ENCODE measurements at regions not wholly inside any gene's neighbourhood (a gene's known extent, or its start where the extent isn't known, plus 50 kb on each side); places are given as distances from the start of the nearest gene placed in this dataset.

DNA sequence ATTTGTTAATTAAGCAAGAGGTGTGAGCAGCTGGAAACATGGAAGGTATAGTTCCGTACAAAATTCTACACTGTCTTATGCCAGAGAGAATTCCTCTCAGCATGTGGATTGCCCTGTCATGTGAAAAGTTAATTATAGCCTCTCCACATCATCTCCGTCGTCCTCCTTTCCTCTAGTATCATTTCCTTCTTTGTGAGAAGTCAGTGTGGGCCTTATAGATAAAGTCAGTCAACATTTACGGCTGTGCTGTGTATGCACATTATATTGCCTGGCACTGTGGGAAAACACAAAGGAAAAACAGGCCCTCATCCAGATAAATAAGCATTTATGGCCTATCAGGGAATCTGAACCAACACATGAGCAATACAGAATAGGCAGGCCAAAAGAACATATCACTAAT lies 236.6 kb downstream of the SEC23A start:
- H3K4me3 ChIP-seq (ENCODE audit: low read depth, low read length) = no peak overlapping the region
- ChIA-PET POLR2A (no interaction called here), CTCF (interaction anchor here (1.2 to 1.7 kb wide), 5 partner anchors 149 to 965 kb away, joined by 3 to 7 read pairs (median 4); no protein-coding TSS in a partner anchor)
- H3K27me3 ChIP-seq (ENCODE audit: control insufficient read depth, insufficient read depth, low read length) = no peaks in the 10 kb centered on the region
- TF ChIP-seq, protein P1, sequence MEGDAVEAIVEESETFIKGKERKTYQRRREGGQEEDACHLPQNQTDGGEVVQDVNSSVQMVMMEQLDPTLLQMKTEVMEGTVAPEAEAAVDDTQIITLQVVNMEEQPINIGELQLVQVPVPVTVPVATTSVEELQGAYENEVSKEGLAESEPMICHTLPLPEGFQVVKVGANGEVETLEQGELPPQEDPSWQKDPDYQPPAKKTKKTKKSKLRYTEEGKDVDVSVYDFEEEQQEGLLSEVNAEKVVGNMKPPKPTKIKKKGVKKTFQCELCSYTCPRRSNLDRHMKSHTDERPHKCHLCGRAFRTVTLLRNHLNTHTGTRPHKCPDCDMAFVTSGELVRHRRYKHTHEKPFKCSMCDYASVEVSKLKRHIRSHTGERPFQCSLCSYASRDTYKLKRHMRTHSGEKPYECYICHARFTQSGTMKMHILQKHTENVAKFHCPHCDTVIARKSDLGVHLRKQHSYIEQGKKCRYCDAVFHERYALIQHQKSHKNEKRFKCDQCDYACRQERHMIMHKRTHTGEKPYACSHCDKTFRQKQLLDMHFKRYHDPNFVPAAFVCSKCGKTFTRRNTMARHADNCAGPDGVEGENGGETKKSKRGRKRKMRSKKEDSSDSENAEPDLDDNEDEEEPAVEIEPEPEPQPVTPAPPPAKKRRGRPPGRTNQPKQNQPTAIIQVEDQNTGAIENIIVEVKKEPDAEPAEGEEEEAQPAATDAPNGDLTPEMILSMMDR (IDR thresholded peaks at IDR 0.05; ENCODE audit: insufficient read depth, low read depth, low read length) = no peak
- no peak for DNase-seq (ENCODE audit: low read depth)
- H3K36me3 ChIP-seq (ENCODE audit: control insufficient read depth, insufficient read depth, low read length) = no peaks in the 10 kb centered on the region

DNA sequence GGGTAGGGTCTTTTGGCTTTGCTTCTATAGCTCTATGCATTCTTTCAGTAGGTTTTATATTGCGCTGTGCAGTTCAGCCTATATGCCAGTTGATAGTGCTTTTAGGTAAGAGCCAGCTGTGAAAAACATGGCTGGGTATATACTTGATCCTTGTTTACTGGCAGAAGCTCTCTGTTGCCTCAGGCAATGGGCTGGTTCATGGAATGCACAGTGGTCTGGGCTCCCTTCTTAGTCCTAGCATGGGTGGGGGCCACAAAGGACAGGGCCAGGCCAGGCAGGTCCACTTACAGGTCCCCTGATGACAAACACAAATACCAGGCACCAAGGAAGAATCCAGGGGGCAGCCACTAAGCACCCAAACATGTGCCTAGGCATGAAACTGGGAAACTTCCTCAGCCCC lies 240.7 kb downstream of the SEC23A start:
- CTCF ChIA-PET = interaction anchor here (0.6 kb wide), 1 partner anchor 749 kb away, joined by 3 read pairs; no protein-coding TSS in a partner anchor
- Histone ChIP-seq H3K36me3 (ENCODE audit: control insufficient read depth, insufficient read depth, low read length) (no peaks in the 10 kb centered on the region), H3K4me3 (ENCODE audit: low read depth, low read length) (no peak overlapping the region), H3K27me3 (ENCODE audit: control insufficient read depth, insufficient read depth, low read length) (no peaks in the 10 kb centered on the region)
- TF ChIP-seq, protein P1 (IDR thresholded peaks at IDR 0.05; ENCODE audit: insufficient read depth, low read depth, low read length) = no peak
- no peak for DNase-seq (ENCODE audit: low read depth)
- POLR2A ChIA-PET = no interaction called here

DNA sequence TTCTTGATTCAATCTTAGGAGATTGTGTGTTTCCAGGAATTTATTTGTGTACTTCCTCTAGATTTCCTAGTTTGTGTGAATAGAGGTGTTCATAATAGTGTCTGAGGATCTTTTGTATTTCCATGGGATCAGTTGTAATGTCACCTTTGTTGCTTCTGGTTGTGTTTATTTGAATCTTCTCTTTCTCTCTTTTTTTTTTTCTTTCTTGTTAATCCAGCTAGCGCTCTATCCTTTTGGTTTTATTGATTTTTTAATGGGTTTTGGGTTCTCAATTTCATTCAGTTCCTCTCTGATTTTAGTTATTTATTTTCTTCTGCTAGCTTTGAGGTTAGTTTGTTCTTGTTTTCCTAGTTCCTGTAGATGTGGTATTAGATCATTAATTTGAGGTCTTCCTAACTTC lies 242.5 kb downstream of the SEC23A start:
- TF ChIP-seq, protein P1 (IDR thresholded peaks at IDR 0.05; ENCODE audit: insufficient read depth, low read depth, low read length) = no peak
- CTCF ChIA-PET = interaction anchor here (1.1 kb wide), 1 partner anchor 8 kb away, joined by 3 read pairs; no protein-coding TSS in a partner anchor
- no peak for DNase-seq (ENCODE audit: low read depth)
- POLR2A ChIA-PET = no interaction called here
- Histone ChIP-seq H3K4me3 (ENCODE audit: low read depth, low read length) (no peak overlapping the region), H3K27me3 (ENCODE audit: control insufficient read depth, insufficient read depth, low read length) (no peaks in the 10 kb centered on the region), H3K36me3 (ENCODE audit: control insufficient read depth, insufficient read depth, low read length) (no peaks in the 10 kb centered on the region)

DNA sequence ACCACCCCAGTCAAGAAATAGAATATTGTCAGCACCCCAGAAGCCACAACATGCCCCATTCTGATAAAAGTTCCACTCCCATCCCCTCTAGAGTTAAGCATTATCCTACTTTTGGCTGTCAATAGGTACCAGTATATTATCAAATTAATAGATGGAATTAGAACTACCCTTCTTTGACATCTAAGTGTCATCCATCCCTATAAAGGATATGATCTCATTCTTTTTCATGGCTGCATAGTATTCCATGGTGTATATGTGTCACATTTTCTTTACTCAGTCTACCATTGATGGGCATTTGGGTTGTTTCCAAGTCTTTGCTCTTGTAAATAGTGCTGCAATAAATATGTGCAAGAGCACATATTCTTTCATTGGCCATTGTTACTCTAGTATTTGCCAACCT lies 246.2 kb downstream of the SEC23A start:
- ChIA-PET POLR2A (no interaction called here), CTCF (no interaction called here)
- TF ChIP-seq, protein P1 (IDR thresholded peaks at IDR 0.05; ENCODE audit: insufficient read depth, low read depth, low read length) = no peak
- no peak for DNase-seq (ENCODE audit: low read depth)
- H3K36me3 ChIP-seq (ENCODE audit: control insufficient read depth, insufficient read depth, low read length) = no peaks in the 10 kb centered on the region
- no peak overlapping the region for H3K4me3 ChIP-seq (ENCODE audit: low read depth, low read length)
- no peaks in the 10 kb centered on the region for H3K27me3 ChIP-seq (ENCODE audit: control insufficient read depth, insufficient read depth, low read length)

DNA sequence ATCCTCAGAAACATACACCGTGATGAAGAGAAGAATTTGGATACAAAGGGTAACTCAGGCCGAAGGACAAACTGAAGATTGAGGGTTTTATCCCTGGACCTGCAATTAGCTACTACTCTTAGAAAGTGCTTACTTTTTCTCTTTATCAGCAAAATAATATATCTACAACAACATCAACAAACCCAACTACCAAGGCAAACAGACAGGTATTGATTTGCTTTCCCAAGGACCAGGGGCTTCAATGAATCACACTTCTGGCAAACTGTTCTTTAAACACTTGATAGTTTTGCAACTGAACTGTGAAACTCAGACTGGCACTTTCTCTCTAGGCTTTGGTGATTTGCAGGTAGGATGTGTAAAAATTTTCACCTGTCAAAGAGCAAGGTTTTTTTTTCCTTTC lies 247.5 kb downstream of the SEC23A start:
- ChIA-PET POLR2A (no interaction called here), CTCF (interaction anchor here (1.3 kb wide), 1 partner anchor 952 kb away, joined by 3 read pairs; no protein-coding TSS in a partner anchor)
- H3K4me3 ChIP-seq (ENCODE audit: low read depth, low read length) = no peak overlapping the region

More for the DNA sequence above, 247.5 kb downstream of the SEC23A start:
- Histone ChIP-seq H3K36me3 (ENCODE audit: control insufficient read depth, insufficient read depth, low read length) (no peaks in the 10 kb centered on the region), H3K27me3 (ENCODE audit: control insufficient read depth, insufficient read depth, low read length) (no peaks in the 10 kb centered on the region)
- TF ChIP-seq, protein P1 (IDR thresholded peaks at IDR 0.05; ENCODE audit: insufficient read depth, low read depth, low read length) = no peak
- DNase-seq (ENCODE audit: low read depth) = no peak
